GM18909 (cell line): ENCODE measurements at regions not wholly inside any gene's neighbourhood (a gene's known extent, or its start where the extent isn't known, plus 50 kb on each side); places are given as distances from the start of the nearest gene placed in this dataset.
"Not testable (repeated sequence)": the region's sequence is repeated elsewhere in the genome, so short reads cannot be mapped to it uniquely, and the experiment has no call there.

Experiments
- ATAC-seq: cut with Tn5 transposase; IDR thresholded peaks from one replicate; pipeline ENCODE4 v1.9.1; 2021; ENCODE audit warnings: mild to moderate bottlenecking; ENCODE audit not compliant: unreplicated experiment, poor library complexity

DNA sequence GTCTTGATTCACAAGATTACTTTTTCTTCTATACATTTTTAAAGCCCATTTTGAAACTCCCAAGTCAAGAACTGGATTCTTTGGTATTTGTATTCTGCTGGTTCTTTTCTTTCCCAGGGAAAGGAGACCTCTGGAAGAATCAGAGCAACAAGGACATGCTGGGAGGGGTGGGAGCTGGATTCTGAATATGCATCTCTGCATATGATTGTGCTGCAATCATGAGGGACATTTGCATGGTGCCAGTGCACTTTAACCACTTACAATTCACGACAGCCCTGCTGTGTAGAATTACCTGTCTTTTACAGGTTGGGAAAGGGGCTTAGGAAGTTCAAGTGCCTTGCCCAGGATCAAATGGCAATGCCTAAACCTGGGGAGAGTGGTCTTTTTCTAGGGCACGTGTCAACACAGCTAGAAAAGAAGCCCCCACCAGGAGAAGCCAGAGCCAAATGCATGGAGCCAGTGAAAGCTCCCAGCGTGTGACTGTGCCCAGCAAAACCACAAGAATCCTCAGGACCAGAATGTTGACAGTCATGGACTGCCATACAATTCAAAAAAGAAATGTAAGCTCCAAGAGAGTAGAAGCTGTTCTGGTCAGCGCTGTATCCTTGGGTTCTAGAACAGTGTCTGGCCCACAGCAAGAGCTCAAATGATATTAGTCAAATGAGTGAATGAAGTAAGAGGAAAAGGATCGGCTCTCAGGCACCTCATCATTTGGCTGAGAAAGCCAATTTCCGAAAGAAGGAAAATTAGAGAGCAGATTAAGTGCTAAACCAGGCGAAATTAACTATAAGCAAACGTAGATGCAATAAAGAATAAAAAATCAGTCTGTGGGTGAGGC, 84.5 kb upstream of the MEF2A start:
- ATAC-seq: no peak

DNA sequence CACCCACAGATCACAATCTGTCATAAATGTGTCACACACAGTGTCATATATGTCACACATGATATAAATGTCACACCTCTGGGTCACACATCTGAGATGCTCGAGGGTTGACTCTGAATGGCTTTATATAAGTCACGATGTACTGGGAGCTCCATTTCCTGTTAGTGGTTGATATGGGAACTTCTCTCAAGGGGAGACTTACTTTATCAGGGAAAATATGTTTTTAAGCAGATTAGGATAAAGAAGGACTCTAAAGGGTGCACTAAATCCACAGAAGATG, 83.9 kb upstream of the MEF2A start:
- ATAC-seq: no peak

DNA sequence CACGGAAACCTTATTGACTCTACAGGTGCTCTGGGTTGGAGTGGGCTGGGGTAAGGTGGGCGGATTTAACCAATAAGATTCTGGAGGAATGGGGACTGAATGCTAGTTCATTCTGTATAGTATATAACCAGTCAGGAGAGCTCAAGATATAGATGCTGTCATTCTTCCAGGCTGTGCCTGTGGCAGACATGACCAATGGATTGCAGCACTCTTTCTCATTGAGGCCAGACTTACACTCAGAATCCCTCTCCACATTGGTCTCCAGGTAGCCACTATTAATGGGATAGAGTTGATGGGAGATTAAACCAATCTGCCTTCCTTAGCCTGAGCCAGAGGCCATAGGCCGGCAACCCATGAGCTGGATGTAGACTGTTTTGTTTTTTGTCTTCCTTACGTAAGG, 82.8 kb upstream of the MEF2A start:
- ATAC-seq: no peak

DNA sequence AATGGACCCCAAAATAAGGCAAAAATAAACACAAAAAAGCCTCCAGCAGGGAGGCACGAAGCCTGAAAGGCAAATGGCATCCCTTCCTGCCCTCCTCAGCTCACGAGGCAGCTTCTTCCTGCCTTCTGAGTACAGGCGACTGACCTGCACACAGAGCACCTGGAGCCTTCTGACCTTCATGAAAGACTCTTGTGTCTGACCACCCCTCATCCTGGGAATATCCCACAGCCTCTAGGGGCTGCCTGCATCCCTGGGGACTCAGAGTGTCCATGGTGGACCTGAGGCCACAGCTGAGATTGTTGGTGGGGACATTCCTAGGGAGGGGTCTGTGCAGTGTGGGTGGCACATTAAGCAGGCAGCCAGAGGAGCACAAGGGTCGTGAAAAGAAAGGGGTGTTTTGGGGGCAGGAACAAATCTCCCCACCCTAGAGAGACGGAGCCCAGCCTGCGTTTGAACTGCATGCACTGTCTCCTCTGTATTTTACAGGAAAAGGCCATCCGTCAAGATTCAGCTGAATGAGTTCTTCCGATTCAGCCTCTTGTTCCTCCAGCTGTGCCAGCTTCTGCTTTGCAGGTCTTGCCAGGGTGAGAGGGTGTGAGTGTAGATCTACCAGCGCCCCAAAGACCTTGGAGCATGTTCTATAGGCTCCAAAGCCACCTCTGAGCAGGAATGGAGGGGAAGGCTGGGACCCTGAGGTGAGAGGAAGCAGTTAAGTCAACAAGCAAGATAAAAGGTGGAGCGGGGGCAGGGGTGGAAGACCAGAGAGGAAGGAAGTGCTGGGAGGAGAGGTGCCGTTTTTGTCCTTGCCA, 80.4 kb upstream of the MEF2A start:
- ATAC-seq: no peak

DNA sequence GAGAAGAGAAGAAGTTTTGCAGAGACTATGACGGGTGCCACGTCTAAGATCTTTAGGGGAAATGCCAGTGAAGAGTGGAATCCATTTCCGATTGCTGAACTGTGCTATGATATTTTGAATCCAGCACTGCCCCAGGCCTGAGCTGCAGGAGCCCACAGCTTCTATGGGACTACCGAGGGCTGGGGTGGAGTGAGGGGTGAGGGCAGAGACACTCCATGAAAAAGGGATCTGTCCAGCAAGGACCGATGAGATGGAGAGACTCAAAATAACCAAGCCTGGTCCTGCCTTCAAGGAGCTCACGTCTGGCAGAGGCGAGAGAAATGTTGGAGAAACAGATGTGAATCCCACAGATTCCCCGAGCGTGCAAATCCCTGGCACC, 79.8 kb upstream of the MEF2A start:
- ATAC-seq: no peak

DNA sequence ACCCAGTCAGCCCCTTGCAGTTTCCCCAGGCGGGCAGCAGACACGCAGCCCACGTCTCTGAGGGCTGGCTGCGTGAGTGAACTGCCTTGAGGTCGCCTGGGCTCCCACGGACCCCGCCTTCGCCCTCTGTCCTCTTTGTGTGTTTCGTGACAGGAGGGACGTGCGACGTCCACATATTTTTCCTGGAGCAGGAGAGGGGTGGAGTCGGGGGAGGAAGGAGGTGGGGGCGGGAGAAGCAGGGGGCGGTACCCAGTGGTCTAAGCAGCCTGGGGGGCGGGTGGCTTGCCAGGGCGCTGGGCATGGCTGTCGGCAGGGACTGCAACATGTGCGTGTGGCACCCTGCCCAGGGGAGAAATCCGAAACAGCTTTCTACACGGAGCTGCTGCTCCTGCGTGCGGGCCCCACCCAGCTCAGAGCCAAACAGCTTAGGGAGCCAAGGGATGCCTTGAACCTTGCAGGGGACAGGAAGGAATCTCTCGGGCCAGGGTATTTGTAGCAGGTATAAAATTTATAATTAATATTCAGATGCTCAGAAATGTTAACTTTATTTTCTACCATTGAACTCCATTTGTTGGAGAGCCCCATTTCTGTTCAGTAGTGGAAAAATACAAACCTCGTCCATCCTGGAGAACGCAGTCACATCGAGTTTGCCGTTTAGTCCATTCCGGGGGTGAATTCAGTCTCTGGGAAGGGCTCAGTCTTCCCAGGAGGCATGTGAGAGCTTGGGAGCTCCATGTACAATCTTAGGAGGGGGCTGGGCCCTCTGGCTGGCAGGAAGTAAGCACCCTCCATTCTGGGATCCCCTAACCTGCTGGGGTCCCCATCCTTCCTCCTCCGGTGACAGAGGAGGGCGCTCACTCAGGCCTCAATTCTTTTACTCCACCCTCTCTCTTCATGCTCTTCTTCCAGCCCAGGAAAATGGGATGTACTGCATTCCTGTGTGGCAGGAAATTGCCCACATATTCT, 79.1 kb upstream of the MEF2A start:
- no peak for ATAC-seq

DNA sequence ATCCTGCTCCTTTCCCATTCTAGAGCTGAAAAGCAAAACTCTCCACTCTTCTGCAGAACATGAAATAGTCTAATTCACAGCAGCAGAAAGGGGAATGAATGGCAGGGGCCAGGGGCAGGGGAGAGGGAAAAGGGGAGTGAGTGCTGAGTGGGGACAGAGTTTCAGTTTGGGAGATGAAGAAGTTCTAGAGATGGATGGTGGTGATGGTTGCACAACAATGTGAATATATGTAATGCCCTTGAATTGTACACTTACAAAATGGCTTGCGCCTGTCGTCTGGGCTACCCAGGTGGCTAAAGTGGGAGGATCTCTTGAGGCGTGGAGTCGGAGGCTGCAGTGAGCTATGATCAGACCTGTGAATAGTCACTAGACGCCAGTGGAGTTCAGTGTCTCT, 78.5 kb upstream of the MEF2A start:
- ATAC-seq: no peak

DNA sequence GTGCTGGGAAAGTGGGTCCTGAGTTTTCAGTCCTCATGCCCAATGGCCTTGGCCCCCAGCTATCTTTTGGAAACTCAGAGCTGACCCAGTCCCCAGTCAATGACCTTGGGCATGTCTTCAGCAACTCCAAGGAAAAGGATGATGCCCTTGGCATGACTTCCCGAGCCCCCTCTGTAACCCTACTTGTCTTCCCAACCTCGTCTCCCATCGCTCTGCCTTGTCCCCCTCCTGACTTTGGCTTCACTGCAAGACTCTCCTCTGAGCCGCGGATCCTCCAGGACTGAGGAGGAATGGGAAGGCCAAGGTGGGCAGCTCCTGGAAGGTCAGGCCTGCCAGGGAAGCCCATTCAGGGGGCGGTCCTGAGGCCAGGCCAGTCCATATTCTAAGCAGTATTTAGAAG, 73.5 kb upstream of the MEF2A start:
- ATAC-seq: no peak

DNA sequence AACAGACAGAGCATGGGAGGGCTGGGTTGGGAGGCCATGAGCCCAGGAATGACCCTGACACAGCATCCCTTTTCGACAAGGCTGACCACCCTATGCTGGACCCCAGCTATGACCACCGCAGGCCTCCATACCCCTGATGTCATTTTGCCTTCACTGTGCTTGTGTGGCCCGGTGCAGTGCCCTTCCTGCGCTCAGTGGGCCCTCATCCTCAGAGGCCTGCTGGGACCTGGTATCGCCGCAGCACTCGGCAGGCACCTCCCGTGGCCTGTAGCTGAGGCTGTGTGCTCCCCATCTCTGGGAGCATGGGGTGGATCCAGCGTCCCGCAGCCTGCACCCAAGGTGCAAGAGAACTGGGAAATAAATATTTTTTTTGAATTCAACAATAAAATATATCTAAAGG, 73.1 kb upstream of the MEF2A start:
- no peak for ATAC-seq

DNA sequence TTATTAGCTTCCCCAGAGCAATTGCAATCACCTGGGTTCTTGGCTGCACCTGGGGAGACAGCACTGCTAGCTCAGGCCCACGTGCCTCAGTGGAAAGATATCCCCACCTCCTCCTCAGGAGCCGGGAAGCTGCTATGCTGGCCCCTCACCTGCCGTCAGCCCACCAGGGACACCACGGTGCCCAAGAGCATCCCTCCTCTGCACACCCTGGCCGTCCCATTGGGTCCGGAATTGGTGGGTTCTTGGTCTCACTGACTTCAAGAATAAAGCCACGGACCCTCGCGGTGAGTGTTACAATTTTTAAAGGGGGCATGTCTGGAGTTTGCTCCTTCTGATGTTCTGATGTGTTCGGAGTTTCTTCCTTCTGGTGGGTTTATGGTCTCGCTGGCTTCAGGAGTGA, 72.3 kb upstream of the MEF2A start:
- ATAC-seq: no peak

DNA sequence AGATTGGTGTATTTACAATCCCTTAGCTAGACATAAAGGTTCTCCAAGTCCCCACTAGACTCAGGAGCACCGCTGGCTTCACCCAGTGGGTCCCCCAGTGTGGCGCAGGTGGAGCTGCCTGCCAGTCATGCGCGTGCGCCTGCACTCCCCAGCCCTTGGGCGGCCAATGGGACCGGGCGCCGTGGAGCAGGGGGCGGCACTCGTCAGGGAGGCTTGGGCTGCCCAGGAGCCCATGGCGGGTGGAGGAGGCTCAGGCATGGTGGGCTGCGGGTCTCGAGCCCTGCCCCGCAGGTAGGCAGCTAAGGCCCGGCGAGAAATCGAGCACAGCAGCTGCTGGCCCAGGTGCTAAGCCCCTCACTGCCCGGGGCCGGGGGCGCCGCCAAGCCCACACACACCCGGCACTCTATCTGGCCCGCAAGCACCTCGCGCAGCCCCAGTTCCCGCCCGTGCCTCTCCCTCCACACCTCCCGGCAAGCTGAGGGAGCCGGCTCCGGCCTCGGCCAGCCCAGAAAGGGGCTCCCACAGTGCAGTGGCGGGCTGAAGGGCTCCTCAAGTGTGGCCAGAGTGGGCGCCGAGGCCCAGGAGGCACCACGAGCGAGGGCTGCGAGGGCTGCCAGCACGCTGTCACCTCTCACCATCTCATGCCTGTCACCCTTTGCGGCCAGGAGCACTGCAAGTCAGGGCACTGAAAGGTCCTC, 71.1 kb upstream of the MEF2A start:
- ATAC-seq: not testable (repeated sequence)

DNA sequence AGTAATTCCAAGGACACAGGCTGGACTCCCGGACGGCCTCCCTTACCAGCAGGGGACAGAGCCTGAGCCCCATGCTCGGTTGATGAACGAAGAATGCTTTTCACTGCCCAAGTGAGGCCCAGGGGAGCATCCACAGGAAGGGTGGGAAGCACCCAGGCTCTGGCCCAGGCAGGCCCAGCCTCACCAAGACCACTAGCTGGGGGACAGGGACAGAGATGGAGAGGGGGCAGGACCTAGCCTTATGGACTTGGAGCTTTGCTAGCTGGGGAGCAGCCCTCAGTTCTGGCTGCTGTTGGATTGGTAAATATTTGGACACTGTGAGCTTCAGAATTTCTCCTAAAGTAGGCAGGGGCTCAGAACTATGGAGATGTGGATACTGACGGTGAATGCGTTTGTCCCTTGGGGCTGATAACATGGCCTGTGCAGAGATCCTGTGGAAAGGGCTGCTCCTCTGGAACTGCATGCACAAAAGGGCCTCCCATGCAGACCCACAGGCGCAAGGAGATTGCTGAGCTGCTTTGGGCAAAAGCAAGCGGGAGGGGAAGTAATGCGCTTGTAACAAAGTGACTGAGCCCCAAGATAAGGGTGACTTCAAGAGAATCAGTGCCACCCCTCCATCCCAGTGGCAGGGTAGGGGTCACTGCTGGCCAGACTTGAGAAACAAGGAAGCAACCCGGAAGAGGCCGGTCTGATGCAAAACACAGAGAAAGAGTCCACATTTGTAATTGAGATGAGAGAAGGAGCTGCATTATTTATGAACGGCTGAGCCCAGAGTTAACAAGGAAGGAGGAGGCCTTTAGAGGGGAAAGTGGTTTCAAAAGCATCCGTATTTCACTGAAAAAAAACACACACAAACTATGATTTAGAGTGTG, 70.1 kb upstream of the MEF2A start:
- ATAC-seq: no peak

DNA sequence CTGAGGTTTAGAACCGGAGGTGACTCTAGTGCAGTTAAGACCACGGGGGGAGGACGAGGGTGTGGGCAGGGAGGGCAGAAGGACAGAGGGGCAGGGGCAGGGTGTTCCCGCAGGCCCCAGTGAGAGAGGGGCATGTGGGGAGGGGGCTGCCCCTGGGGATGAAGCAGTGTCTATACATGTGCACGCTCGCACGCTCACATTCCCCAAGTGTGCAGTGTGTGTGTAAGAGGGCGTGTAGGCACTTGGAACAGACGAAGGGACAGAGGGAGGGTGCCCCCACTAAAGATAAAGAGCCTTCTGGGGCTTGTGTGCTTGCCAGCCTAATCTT, 69.5 kb upstream of the MEF2A start:
- ATAC-seq: no peak

DNA sequence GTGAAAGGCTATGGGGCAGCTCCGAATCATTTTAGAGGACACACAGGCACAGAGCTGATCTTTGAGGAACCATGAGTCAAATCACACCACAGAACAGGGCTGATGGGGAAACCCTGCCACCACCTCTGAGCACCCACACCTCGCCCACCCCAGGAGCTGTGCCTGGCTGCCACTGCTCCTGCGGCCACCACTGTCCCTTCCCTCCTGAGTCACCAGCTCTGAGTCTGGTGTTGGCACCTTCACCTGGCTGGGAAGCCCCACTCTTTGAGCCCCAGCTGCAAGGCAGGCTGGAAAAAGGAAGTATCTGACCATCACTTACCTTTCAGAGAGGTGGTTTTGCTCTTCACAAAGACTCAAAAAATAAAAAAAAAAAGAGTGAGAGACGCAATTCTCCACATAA, 63.6 kb upstream of the MEF2A start:
- ATAC-seq: peak; percentile 67

DNA sequence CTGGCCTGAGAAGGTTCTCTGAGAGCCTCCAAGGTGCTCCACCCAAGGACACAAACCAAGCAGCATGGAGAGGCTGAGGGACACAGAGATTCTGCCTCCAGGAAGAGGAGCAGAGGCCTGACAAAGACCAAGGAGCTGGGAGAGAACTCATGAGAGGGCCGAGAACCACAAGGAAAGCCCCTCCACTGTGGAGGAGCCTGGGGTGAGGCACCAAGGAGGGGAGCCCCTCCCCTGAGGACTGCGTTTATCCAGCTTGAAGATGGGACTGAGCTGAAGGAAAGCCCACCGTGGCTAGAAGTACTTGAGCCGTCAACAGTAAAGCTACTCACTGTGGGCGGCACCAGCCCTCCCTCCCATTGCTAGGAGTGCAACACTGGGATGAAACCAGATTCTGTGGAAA, 63.1 kb upstream of the MEF2A start:
- no peak for ATAC-seq

DNA sequence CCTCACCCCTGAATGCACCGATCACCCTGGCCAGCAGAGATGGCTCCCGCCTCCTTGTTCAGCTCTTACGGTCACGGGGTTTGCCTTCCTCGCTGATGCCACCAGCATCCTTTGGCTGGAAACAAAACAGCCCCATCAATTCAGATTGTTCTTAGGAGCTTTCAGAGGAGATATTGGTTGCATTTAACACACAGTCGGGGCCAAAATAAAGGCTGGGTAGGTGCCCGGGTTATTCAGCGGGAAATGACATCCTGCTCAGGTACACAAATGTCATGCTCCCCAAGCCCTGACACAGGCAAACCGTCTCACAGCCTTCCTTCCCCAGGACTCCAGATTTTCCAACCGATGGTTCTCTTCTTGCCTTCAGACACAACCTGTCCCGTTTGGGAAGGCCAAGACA, 62.4 kb upstream of the MEF2A start:
- ATAC-seq: no peak

DNA sequence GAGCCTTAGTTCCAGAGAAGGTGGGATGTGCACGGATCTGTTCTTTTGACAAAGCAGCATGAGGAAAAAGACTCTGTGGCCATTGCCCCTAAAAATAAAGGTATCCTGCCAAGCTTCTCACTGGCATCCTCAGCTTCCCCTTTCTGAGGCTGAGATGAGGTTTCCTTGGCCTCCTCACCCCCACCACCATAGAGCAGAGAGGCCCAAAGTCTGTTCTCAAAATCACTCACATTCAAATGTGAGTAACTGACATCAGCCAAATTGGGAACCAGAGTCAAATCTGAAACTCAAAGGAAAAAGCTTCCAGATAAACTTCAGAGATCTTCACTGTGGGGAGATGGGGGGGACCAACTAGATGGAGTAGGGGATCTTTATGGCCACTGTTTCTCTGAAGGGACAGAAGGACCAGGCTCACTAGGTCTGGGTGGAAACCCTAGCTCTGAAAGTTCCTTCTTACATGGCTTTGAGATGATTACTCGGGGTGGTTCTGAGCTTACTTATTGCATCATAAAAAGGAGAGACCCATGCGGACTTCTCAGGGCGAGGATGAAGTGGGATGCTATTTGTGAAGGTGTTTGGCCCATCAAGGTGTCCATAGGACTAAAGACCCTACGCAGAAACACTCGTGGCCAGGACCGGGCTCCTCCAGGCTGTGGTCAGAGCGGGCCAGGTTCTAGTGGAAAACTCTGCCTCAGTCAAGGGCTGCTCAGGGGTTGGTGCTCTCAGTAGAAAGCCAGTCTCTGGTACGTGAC, 61.5 kb upstream of the MEF2A start:
- peak; percentile 30 for ATAC-seq

DNA sequence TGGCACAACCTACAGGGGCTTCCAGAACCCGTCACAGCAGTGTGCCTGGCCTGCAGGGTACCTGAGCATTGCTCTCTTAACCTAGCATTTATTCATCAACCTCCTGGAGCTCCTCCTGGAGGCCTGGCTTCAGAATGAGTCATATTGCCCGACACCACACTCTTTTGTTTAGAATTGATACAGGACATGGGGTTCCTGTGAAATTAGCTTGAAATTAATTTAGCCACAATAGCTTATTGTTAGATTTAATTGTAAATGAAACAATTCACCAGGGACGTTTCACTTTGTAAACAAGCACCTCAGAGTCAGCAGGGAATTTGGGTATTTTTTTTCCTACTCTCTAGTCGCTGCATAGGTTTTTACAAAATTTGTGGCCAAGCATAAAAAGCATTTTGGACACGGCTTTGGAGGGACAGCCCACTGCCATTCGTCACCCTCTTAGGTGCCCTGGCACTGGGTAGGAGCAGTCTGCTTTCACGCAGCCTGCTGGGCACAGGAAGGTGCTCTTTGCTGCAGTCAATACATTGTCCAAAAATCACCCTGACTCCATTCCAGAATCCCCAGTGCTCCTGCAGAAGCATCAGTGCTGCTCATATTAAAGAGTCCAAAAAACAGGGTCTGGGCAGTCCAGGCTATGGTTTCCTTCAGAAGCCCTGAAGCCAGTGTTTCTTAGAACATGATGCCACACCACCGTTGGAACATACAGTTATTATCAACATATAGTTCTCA, 60.8 kb upstream of the MEF2A start:
- peak; percentile 50 for ATAC-seq
